ENCODE measurements at regions not wholly inside any gene's neighbourhood (a gene's known extent, or its start where the extent isn't known, plus 50 kb on each side); places are given as distances from the start of the nearest gene placed in this dataset.
A peak's percentile ranks its signal among the peaks of the same experiment; 100 is the strongest.

- H3K4me3 ChIP-seq (ENCODE audit: low read depth, low read length) = no peak overlapping the region
- no peak overlapping the region for H2AFZ ChIP-seq (ENCODE audit: low read length, unreplicated experiment)
- peaks cover 6% of the 10 kb centered on the region; the same call in 1 of the 2 replicates for H3K27me3 ChIP-seq (ENCODE audit: insufficient read depth, low read length)
- H3K27ac ChIP-seq (ENCODE audit: low read depth, low read length) = no peak overlapping the region
- H3K36me3 ChIP-seq (ENCODE audit: insufficient read depth, low read length) = no peaks in the 10 kb centered on the region
- H3K4me1 ChIP-seq (ENCODE audit: control insufficient read depth, insufficient read depth, low read length, unreplicated experiment) = no peaks in the 10 kb centered on the region
- H3K79me2 ChIP-seq (ENCODE audit: control insufficient read depth, insufficient read depth, low read length, unreplicated experiment) = no peaks in the 10 kb centered on the region
These were observed 65.0 kb upstream of the MEIS2 start for GRCh38 chr15:37165395-37165794.

GRCh38 chr15:37166402-37166801, 66.1 kb upstream of the MEIS2 start:
- Histone ChIP-seq H2AFZ (ENCODE audit: low read length, unreplicated experiment) (no peak overlapping the region), H3K4me1 (ENCODE audit: control insufficient read depth, insufficient read depth, low read length, unreplicated experiment) (no peaks in the 10 kb centered on the region), H3K79me2 (ENCODE audit: control insufficient read depth, insufficient read depth, low read length, unreplicated experiment) (no peaks in the 10 kb centered on the region), H3K36me3 (ENCODE audit: insufficient read depth, low read length) (no peaks in the 10 kb centered on the region), H3K27ac (ENCODE audit: low read depth, low read length) (no peak overlapping the region), H3K27me3 (ENCODE audit: insufficient read depth, low read length) (peaks cover 6% of the 10 kb centered on the region; the same call in 1 of the 2 replicates), H3K4me3 (ENCODE audit: low read depth, low read length) (no peak overlapping the region)

DNA sequence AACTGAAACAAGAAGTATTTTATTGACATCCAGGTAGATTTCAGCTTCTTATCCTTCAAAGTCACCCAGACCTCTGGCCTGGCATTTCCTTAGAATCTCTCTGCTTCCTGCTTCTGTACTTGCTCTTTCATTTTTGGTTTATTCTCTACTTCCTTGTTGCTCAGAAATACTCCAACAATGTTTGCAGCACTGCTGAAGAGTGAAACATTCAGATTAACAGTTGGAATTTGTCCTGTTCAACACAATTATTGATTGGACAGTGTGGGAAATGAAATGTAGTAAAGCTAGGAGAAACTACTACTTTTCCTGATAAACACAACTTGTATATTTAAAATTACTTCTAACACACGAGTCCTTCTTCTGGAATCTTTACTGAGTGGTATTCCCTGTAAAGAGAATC, 81.0 kb upstream of the MEIS2 start:
- no peak overlapping the region for H3K4me3 ChIP-seq (ENCODE audit: low read depth, low read length)
- no peaks in the 10 kb centered on the region for H3K27me3 ChIP-seq (ENCODE audit: insufficient read depth, low read length)
- no peaks in the 10 kb centered on the region for H3K4me1 ChIP-seq (ENCODE audit: control insufficient read depth, insufficient read depth, low read length, unreplicated experiment)
- peak overlapping the region; percentile 32 for H2AFZ ChIP-seq (ENCODE audit: low read length, unreplicated experiment)
- no peaks in the 10 kb centered on the region for H3K36me3 ChIP-seq (ENCODE audit: insufficient read depth, low read length)
- no peaks in the 10 kb centered on the region for H3K79me2 ChIP-seq (ENCODE audit: control insufficient read depth, insufficient read depth, low read length, unreplicated experiment)
- H3K27ac ChIP-seq (ENCODE audit: low read depth, low read length) = no peak overlapping the region

GRCh38 chr15:37199545-37199944, 99.2 kb upstream of the MEIS2 start:
- no peak overlapping the region for H2AFZ ChIP-seq (ENCODE audit: low read length, unreplicated experiment)
- peaks cover 44% of the 10 kb centered on the region for H3K27me3 ChIP-seq (ENCODE audit: insufficient read depth, low read length)
- no peak overlapping the region for H3K27ac ChIP-seq (ENCODE audit: low read depth, low read length)
- H3K36me3 ChIP-seq (ENCODE audit: insufficient read depth, low read length) = no peaks in the 10 kb centered on the region
- no peaks in the 10 kb centered on the region for H3K79me2 ChIP-seq (ENCODE audit: control insufficient read depth, insufficient read depth, low read length, unreplicated experiment)
- H3K4me1 ChIP-seq (ENCODE audit: control insufficient read depth, insufficient read depth, low read length, unreplicated experiment) = no peaks in the 10 kb centered on the region
- no peak overlapping the region for H3K4me3 ChIP-seq (ENCODE audit: low read depth, low read length)

- Histone ChIP-seq H3K79me2 (ENCODE audit: control insufficient read depth, insufficient read depth, low read length, unreplicated experiment) (no peaks in the 10 kb centered on the region), H3K36me3 (ENCODE audit: insufficient read depth, low read length) (no peaks in the 10 kb centered on the region), H3K27me3 (ENCODE audit: insufficient read depth, low read length) (peaks cover 30% of the 10 kb centered on the region), H3K27ac (ENCODE audit: low read depth, low read length) (no peak overlapping the region), H3K4me3 (ENCODE audit: low read depth, low read length) (no peak overlapping the region), H2AFZ (ENCODE audit: low read length, unreplicated experiment) (no peak overlapping the region), H3K4me1 (ENCODE audit: control insufficient read depth, insufficient read depth, low read length, unreplicated experiment) (no peaks in the 10 kb centered on the region)
These were observed 102.7 kb upstream of the MEIS2 start for GRCh38 chr15:37203050-37203449.

GRCh38 chr15:37204692-37205091, 104.3 kb upstream of the MEIS2 start:
- peaks cover 22% of the 10 kb centered on the region for H3K27me3 ChIP-seq (ENCODE audit: insufficient read depth, low read length)
- no peaks in the 10 kb centered on the region for H3K36me3 ChIP-seq (ENCODE audit: insufficient read depth, low read length)
- H2AFZ ChIP-seq (ENCODE audit: low read length, unreplicated experiment) = no peak overlapping the region
- H3K4me1 ChIP-seq (ENCODE audit: control insufficient read depth, insufficient read depth, low read length, unreplicated experiment) = no peaks in the 10 kb centered on the region
- H3K27ac ChIP-seq (ENCODE audit: low read depth, low read length) = no peak overlapping the region
- H3K79me2 ChIP-seq (ENCODE audit: control insufficient read depth, insufficient read depth, low read length, unreplicated experiment) = no peaks in the 10 kb centered on the region
- H3K4me3 ChIP-seq (ENCODE audit: low read depth, low read length) = no peak overlapping the region; the same call in 1 of the 2 replicates

GRCh38 chr15:37206690-37207089, 106.3 kb upstream of the MEIS2 start:
- no peaks in the 10 kb centered on the region for H3K36me3 ChIP-seq (ENCODE audit: insufficient read depth, low read length)
- no peak overlapping the region for H3K27ac ChIP-seq (ENCODE audit: low read depth, low read length)
- no peaks in the 10 kb centered on the region for H3K4me1 ChIP-seq (ENCODE audit: control insufficient read depth, insufficient read depth, low read length, unreplicated experiment)
- H3K27me3 ChIP-seq (ENCODE audit: insufficient read depth, low read length) = peaks cover 9% of the 10 kb centered on the region
- no peaks in the 10 kb centered on the region for H3K79me2 ChIP-seq (ENCODE audit: control insufficient read depth, insufficient read depth, low read length, unreplicated experiment)
- H2AFZ ChIP-seq (ENCODE audit: low read length, unreplicated experiment) = no peak overlapping the region
- no peak overlapping the region for H3K4me3 ChIP-seq (ENCODE audit: low read depth, low read length)

DNA sequence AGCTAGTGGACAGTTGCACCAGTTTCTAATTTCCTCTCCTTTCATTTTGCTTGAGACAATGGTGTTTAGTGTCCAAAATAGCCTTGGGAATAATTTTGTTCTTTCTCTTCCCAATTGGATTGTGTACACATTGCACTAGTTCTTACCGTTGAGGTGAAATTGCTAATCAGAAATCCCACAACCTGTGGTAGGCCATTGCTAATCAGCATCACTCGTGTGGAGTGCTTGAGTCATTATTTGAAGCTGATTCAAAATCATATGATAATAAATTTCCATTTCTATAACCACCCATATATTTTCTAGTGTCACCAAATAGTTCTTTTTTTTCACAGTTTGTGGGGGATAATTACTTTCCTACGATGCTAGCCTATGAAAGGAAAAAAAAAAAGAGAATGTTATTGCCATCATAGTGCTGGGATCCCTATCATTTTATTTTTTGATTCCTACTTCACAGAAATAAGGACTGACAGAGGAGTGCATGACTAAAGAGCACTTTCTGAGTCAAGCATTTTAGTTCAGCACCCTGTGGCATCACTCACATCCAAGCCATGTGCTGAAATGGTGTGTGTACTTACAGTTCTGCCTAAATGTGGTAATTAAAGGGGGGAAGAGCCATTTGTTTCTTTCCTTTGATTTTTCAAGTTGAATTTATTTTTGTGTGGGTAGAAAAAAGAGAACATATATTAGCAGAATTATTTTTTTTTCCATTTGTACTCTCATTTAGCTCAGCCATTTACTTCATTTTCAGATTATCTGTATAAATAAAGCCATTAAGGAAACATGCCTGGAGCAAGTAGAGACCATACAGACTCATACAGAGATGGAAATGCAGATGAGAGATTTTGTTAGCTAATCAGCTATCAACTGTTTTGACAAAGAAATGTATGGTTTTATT, 108.0 kb upstream of the MEIS2 start:
- Histone ChIP-seq H3K27ac (ENCODE audit: low read depth, low read length) (no peak overlapping the region), H2AFZ (ENCODE audit: low read length, unreplicated experiment) (no peak overlapping the region), H3K4me3 (ENCODE audit: low read depth, low read length) (no peak overlapping the region), H3K79me2 (ENCODE audit: control insufficient read depth, insufficient read depth, low read length, unreplicated experiment) (no peaks in the 10 kb centered on the region), H3K36me3 (ENCODE audit: insufficient read depth, low read length) (no peaks in the 10 kb centered on the region), H3K4me1 (ENCODE audit: control insufficient read depth, insufficient read depth, low read length, unreplicated experiment) (no peaks in the 10 kb centered on the region), H3K27me3 (ENCODE audit: insufficient read depth, low read length) (peaks cover 9% of the 10 kb centered on the region; the same call in 1 of the 2 replicates)

- H3K27ac ChIP-seq (ENCODE audit: low read depth, low read length) = no peak overlapping the region
- peaks cover 9% of the 10 kb centered on the region; the same call in 1 of the 2 replicates for H3K27me3 ChIP-seq (ENCODE audit: insufficient read depth, low read length)
- no peaks in the 10 kb centered on the region for H3K4me1 ChIP-seq (ENCODE audit: control insufficient read depth, insufficient read depth, low read length, unreplicated experiment)
- no peaks in the 10 kb centered on the region for H3K79me2 ChIP-seq (ENCODE audit: control insufficient read depth, insufficient read depth, low read length, unreplicated experiment)
- no peak overlapping the region for H2AFZ ChIP-seq (ENCODE audit: low read length, unreplicated experiment)
- H3K4me3 ChIP-seq (ENCODE audit: low read depth, low read length) = no peak overlapping the region
- H3K36me3 ChIP-seq (ENCODE audit: insufficient read depth, low read length) = no peaks in the 10 kb centered on the region
These were observed 108.7 kb upstream of the MEIS2 start for GRCh38 chr15:37209041-37209363.

- Histone ChIP-seq H2AFZ (ENCODE audit: low read length, unreplicated experiment) (no peak overlapping the region), H3K4me3 (ENCODE audit: low read depth, low read length) (no peak overlapping the region), H3K4me1 (ENCODE audit: control insufficient read depth, insufficient read depth, low read length, unreplicated experiment) (no peaks in the 10 kb centered on the region), H3K79me2 (ENCODE audit: control insufficient read depth, insufficient read depth, low read length, unreplicated experiment) (no peaks in the 10 kb centered on the region), H3K27ac (ENCODE audit: low read depth, low read length) (no peak overlapping the region), H3K27me3 (ENCODE audit: insufficient read depth, low read length) (peaks cover 40% of the 10 kb centered on the region), H3K36me3 (ENCODE audit: insufficient read depth, low read length) (no peaks in the 10 kb centered on the region)
These were observed 117.2 kb upstream of the MEIS2 start for GRCh38 chr15:37217567-37217966.

DNA sequence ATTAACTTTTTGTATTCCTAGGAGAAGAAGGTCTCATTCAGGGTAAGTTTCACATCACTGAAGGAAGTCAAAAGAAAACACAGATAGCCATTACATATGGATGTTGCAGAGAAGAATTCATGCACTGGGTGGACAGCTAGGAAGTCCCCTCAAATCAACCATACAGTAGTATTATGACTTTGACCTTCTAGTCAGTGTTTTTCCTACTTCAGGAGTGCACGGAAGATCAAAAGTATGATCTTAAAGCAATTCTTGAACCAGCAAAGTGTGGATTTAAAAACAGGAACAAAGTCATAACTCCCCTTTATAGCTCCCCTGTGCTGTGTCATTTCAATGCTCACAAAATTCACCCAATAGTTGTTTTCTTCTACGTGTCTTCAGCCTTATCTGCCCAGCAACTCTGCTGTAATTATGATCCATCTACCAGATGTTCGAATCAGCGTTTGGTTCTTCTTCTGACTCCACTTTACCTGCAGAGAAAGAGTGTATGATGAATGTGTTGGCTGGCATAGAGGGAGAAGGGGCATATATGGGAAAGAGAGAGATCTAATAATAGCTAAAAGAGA, 118.1 kb upstream of the MEIS2 start:
- Histone ChIP-seq H3K27me3 (ENCODE audit: insufficient read depth, low read length) (peaks cover 48% of the 10 kb centered on the region), H3K36me3 (ENCODE audit: insufficient read depth, low read length) (no peaks in the 10 kb centered on the region)

More for the DNA sequence above, 118.1 kb upstream of the MEIS2 start:
- H3K4me1 ChIP-seq (ENCODE audit: control insufficient read depth, insufficient read depth, low read length, unreplicated experiment) = no peaks in the 10 kb centered on the region
- H3K79me2 ChIP-seq (ENCODE audit: control insufficient read depth, insufficient read depth, low read length, unreplicated experiment) = no peaks in the 10 kb centered on the region
- H3K4me3 ChIP-seq (ENCODE audit: low read depth, low read length) = no peak overlapping the region
- no peak overlapping the region for H2AFZ ChIP-seq (ENCODE audit: low read length, unreplicated experiment)
- H3K27ac ChIP-seq (ENCODE audit: low read depth, low read length) = no peak overlapping the region

Measured in ACC112 (cell line).